NCI-H1694 (cell line): ENCODE measurements at regions not wholly inside any gene's neighbourhood (a gene's known extent, or its start where the extent isn't known, plus 50 kb on each side); places are given as distances from the start of the nearest gene placed in this dataset.

Experiments
- DNase-seq: peaks from one replicate; lab custom pipeline; 2025; lab: John Stamatoyannopoulos, UW

DNA sequence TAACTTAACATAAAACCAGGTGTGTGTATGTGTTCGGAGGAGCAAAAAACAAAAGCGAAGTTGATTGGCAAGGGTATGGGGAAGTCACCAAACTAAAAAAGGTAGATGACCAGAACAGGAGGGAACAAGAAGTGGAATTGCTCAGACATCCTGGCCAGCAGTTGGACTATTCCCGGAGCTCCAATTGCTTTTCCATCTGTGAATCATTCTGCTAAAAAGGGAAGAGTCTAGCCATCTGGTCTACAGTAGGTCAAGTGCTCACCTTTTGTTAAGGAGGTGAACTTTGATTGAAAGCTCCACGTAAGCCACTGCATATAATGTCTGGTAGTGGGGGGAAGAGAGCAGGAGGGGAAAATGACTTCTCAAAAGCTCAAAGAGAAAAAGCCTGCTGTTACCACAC lies 50.0 kb upstream of the BET1 start:
- no peak for DNase-seq

GRCh38 chr7:94055963-94056362 lies 51.8 kb upstream of the BET1 start:
- no peak for DNase-seq

GRCh38 chr7:94056796-94057207 lies 52.6 kb upstream of the BET1 start:
- no peak for DNase-seq

DNA sequence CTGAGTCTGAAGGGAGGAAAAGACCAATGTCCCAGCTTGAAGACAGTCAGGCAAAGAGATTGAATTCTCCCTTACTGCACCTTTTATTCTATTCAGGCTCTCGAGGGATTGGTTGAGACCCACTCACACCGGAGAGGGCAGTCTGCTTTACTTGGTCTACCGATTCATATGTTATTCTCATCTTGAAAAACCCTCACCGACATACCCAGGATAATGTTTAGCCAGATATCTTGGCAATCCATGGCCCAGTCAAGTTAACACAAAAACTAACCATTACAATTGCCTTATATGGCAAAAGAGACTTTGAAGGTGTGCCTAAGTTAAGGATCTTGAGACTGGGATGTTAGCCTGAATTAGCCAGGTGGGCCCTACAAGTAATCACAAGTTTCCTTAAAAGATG lies 53.8 kb upstream of the BET1 start:
- no peak for DNase-seq

GRCh38 chr7:94059746-94060145 lies 55.6 kb upstream of the BET1 start:
- no peak for DNase-seq

- no peak for DNase-seq
Observed at GRCh38 chr7:94060752-94061151, 56.6 kb upstream of the BET1 start.

GRCh38 chr7:94061326-94061725 lies 57.2 kb upstream of the BET1 start:
- no peak for DNase-seq

DNA sequence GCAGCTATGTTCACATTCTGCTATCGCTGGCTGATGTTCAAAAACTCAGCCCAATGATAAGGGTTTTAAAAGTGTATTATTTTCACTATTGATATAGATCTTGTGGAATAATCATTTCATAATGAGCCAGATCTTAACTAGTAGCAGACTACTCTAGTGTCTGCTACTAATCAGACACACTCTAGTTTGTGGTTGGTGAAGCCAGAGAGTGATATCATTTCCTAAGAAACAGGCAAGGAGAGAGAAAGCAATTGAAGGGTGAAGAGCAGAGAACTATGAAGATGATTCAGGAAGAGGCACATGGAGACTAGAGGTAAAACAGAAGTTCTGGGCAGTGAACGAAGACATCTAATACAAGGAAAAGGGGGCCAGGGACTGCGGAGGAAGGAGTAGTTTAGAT lies 58.2 kb upstream of the BET1 start:
- no peak for DNase-seq

DNA sequence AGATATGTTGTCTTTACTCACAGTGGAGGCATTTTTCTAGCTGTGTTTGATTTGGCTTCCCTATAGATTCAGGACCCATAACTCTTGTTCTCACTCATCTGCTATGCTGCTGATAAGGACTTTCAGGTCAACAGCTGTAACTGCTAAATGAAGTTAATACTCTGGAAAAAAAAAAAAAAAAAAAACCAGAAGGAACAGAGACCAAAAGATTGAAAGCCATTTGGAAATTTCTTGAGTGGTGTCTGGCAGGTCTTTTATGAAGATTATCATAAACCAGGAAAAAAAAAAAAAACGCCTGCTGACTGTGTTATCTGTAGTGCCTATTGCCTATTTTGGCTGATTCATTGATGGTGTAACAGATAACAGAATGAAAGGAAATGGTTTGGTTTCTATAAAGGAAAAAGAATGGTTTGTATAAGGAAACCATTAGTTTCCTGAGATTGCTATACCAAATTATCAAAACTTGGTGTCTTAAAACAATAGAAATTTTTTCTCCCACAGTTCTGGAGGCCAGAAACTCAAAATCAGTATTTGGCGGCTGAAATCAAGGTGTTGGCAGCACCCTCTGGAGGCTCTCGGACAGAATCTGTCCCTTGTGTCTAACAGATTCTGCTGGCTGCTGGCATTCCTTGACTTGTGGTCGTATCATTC lies 60.5 kb upstream of the BET1 start:
- no peak for DNase-seq

DNA sequence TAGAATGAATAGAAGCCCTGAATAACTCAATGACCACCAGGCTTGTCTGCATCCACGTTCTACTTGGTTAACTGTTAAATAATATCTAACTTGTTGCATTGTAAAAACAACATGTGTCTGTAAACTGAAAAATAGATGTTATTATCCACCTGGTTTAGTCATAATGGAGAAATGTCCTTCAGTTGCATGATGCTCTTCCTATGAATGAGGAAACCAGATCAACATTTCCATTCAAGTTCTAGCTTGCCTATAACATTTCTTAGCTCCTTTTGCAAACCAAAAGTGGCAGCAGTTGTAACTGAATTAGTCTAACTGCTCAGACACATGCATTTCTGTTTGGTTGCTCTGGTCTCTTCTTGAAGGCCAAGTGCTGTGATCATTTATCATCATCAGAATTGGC lies 62.9 kb upstream of the BET1 start:
- DNase-seq = no peak

- DNase-seq = no peak
Observed at GRCh38 chr7:94067506-94067905, 63.4 kb upstream of the BET1 start.

- no peak for DNase-seq
Observed at GRCh38 chr7:94069162-94069739, 65.1 kb upstream of the BET1 start.

- no peak for DNase-seq
Observed at GRCh38 chr7:94080551-94080950, 76.4 kb upstream of the BET1 start.

- DNase-seq = no peak
Observed at GRCh38 chr7:94082126-94082525, 78.0 kb upstream of the BET1 start.

DNA sequence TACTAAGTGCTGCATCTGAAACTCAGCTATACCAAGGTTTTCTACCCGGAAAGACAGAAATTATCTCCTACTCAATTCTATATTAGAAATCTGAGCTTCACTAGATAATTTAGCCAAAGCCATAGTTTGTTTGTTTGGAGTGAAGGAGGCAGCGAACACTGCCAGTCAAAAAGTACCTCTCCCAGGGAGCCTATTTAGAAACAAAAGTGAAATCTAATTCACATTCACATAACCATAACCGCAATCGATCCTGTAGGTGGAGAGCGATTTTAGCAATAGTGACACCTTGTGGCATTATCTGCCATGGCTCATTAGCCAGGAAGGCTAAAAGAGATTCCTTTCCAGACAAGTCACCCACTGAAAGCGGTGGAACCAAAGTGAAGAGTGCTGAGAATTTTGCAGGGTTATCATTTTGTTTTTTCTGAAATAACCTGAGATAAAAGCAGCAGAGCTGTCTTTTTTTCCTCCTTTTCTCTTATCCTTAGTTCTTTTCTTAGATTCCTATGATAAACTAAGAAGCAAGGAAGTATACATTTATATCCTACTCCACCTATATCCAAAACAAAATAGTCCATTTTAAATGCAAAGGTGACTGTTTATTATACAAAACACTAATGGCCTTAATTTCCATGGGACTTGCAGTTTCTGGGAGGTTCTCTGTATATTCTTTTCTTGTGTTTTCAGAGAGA lies 83.7 kb upstream of the BET1 start:
- peak; percentile 55 for DNase-seq

GRCh38 chr7:94088560-94088959 lies 84.4 kb upstream of the BET1 start:
- DNase-seq = no peak

DNA sequence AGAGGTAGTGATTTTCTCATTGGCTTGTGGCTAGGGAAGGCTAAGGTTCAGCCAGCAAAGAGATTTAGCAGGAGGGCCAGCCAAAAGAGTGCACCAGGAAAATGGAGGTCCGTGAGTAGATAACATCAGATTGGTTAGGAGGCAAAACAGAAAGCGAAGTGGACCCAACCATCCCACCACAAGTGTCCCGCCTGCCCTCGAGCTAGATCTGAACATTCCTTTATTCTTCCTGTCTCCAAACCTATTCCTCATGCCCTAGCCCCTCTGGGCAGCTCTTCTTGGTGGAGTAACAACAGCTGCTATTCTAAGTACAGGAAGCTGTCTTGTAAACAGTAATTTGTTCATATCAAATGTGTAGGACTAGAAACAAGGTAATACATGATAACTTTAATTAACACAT lies 85.7 kb upstream of the BET1 start:
- no peak for DNase-seq

DNA sequence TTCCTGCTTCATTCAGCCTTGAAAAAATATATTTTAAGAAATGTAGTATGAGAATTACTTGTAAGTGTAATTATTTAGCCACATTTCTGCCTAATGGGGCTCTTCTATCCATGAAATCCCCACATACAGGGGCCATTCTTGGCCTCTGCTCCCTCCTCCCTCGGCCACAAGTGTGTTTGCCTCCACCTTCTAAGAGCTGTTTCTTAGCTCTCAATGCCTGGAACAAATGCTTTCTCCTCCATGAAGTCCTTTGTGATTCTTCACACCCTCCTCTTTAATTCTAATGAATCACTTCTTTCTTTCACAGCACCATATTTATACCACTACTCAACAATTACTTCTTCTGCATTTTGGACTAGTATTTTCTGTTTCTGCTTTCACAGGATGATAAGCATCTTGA lies 88.8 kb upstream of the BET1 start:
- DNase-seq = no peak

DNA sequence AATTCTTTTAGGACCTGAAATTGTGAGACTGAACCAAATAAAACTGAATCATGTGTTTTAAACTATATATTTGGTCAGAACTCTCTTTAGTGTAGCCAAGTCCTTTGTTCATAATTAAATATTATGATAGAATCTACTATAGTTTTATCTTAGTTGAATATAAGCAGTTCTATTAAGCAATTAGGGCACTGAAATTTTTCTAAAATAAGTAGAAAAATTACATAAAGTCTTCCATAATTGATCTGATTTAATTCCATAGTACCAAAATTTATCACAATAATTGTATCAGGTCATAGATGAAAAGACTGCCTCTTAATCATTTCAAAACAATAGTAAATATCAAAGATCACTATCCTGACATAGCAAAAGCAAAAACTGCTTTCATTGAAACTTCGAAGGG lies 90.1 kb upstream of the BET1 start:
- no peak for DNase-seq

GRCh38 chr7:94095316-94096009 lies 91.3 kb upstream of the BET1 start:
- no peak for DNase-seq

DNA sequence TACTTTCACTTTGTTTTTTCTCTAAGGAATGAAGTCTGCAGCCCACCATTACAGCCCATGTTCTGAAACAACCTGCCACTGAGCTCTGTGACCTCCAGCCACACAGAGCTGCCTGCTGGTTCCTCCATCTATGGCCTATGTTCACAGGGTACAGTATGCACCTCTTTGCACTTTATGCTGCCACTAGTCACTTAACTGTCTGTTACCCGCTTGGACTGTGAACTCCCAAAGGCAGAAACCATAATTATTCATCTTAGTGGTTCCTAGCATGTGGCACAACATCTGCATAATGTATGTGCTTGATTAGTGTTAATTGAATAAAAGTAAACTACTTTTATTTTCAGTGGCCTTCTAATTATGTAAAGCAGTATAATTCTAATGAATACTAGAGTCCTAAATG lies 95.5 kb upstream of the BET1 start:
- DNase-seq = no peak

DNA sequence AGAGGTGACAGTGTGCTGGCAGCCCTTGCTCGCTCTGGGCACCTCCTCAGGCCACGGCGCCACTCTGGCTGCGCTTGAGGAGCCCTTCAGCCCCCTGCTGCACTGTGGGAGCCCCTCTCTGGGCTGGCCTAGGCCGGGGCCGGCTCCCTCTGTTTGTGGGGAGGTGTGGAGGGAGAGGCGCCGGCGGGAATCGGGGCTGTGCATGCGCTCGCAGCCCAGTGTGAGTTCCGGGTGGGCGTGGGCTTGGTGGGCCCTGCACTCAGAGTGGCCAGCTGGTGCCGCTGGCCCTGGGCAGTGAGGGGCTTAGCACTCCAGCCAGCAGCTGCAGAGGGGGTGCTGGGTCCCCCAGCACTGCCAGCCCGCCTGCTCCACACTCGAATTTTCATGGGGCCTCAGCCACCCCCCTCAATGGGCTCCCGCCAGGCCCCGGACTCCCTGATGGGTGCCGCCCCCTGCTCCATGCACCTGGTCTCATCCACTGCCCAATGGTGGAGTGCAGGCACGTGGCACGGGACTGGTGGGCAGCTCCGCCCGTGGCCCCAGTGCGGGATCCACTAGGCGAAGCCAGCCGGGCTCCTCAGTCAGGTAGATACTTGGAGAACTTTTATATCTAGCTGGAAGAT lies 96.7 kb upstream of the BET1 start:
- no peak for DNase-seq

DNA sequence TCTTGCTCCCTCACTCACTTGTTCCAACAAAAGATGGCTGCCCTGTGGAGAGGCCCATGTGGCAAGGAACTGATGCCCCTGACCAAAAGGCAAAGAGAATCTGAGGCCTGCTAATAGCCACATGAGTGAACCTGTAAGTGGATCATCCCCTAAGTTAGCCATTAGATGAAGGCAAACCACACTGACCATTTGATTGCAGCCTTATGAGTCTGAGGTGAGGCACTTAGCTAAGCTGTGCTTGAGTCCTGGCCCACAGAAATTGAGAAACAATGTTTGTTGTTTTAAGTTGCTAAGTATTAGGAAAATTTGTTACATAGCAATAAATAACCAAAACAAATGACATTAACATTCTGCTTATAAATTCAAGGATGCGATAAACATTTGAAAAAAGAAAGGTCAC lies 100.1 kb upstream of the BET1 start:
- DNase-seq = no peak
